ENCODE measurements at regions not wholly inside any gene's neighbourhood (a gene's known extent, or its start where the extent isn't known, plus 50 kb on each side); places are given as distances from the start of the nearest gene placed in this dataset.

DNA sequence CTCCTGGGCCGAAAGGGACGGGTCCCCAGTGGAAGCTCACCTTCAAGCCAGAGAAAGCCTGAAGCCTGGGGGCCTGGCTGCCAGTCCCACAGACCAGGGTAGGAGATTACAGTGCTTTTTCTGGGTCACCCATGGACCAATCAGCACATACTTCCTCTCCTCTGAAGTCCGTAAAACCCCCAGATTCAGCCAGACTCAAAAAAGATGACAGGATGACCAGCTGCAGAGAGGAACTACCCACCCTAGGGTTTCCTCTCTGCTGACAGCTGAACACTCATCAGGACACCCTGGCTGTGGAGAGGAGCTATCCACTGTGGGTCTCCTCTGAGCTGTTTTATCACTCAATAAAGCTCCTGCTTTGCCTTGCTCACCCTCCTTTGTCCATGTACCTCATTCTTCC lies 78.0 kb downstream of the SAMD9 start:
- TF ChIP-seq, protein P1, sequence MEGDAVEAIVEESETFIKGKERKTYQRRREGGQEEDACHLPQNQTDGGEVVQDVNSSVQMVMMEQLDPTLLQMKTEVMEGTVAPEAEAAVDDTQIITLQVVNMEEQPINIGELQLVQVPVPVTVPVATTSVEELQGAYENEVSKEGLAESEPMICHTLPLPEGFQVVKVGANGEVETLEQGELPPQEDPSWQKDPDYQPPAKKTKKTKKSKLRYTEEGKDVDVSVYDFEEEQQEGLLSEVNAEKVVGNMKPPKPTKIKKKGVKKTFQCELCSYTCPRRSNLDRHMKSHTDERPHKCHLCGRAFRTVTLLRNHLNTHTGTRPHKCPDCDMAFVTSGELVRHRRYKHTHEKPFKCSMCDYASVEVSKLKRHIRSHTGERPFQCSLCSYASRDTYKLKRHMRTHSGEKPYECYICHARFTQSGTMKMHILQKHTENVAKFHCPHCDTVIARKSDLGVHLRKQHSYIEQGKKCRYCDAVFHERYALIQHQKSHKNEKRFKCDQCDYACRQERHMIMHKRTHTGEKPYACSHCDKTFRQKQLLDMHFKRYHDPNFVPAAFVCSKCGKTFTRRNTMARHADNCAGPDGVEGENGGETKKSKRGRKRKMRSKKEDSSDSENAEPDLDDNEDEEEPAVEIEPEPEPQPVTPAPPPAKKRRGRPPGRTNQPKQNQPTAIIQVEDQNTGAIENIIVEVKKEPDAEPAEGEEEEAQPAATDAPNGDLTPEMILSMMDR (IDR thresholded peaks at IDR 0.05; ENCODE audit: unreplicated experiment), result no peak
- intact Hi-C loops (cut with micrococcal nuclease), result loop anchor here (5.0 to 10.0 kb wide), 2 partner anchors 135 to 202 kb away; partner anchors contain the start of gene CDK6
- Mint-ChIP-seq H3K27ac (ENCODE audit: low read depth, unreplicated experiment) (no peak overlapping the region), H3K4me1 (ENCODE audit: insufficient read depth, unreplicated experiment) (peaks cover 13% of the 10 kb centered on the region), H3K36me3 (ENCODE audit: insufficient read depth, unreplicated experiment) (no peaks in the 10 kb centered on the region), H3K27me3 (ENCODE audit: insufficient read depth, unreplicated experiment) (no peaks in the 10 kb centered on the region), H3K9me3 (ENCODE audit: unreplicated experiment) (no peaks in the 10 kb centered on the region), H3K4me3 (ENCODE audit: unreplicated experiment) (no peak overlapping the region)
- CTCF ChIA-PET, result interaction anchor here (0.6 to 1.0 kb wide), 2 partner anchors 16 to 420 kb away, joined by 3 to 4 read pairs; no protein-coding TSS in a partner anchor
- POLR2A ChIA-PET, result interaction anchor here (1.0 kb wide), 1 partner anchor 29 kb away, joined by 4 read pairs; no protein-coding TSS in a partner anchor
- no peak for DNase-seq (ENCODE audit: unreplicated experiment)
- BruUV-seq (replicated peaks), result no TSS peak

DNA sequence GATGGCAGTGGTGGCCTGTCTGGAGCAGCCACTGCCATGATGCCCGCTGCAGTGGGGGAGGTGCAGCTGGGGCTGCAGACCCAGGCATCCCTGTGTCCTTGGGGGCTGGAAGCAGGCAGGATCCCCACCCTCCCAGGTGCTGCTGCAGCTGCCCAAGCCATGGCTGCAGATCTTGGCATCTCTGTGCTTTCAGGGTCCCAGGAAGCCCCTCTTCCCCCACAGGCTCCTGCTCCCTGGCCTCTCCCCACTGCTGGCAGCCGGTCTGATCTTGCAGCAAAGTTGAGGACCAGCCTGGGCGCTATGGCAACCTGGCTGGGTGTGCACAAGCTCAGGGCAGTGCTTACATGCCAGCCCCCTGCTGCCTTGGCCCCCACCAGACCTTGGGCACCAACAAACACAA lies 78.5 kb downstream of the SAMD9 start:
- ChIA-PET CTCF (interaction anchor here (1.0 kb wide), 1 partner anchor 419 kb away, joined by 4 read pairs; no protein-coding TSS in a partner anchor), POLR2A (interaction anchor here (1.0 kb wide), 1 partner anchor 28 kb away, joined by 4 read pairs; no protein-coding TSS in a partner anchor)
- Mint-ChIP-seq H3K9me3 (ENCODE audit: unreplicated experiment) (no peaks in the 10 kb centered on the region), H3K4me3 (ENCODE audit: unreplicated experiment) (no peak overlapping the region), H3K27ac (ENCODE audit: low read depth, unreplicated experiment) (no peak overlapping the region), H3K4me1 (ENCODE audit: insufficient read depth, unreplicated experiment) (peaks cover 13% of the 10 kb centered on the region), H3K27me3 (ENCODE audit: insufficient read depth, unreplicated experiment) (no peaks in the 10 kb centered on the region), H3K36me3 (ENCODE audit: insufficient read depth, unreplicated experiment) (no peaks in the 10 kb centered on the region)
- no peak for DNase-seq (ENCODE audit: unreplicated experiment)
- TF ChIP-seq, protein P1 (IDR thresholded peaks at IDR 0.05; ENCODE audit: unreplicated experiment), result no peak
- intact Hi-C loops (cut with micrococcal nuclease), result no loop called here
- BruUV-seq (replicated peaks), result no TSS peak

DNA sequence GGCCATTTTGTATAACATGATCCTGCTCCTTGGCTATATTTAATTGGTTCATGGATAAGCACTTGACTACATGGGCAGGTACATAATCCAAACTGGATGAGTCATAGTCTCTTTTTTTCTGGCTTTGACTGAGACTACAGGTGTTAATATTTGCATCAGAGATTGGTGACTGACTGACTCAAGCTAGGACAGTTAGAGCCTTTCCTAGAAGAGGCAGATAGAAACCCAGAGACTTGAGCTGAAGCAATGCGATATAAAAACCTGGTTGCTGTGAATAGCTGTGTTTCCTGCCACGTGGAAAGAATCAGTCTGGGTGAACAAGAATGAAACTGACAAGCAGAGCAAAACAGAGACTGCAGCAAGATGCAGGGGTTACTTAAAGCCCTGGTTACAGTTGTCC lies 81.0 kb downstream of the SAMD9 start:
- H3K27ac Mint-ChIP-seq (ENCODE audit: low read depth, unreplicated experiment), result no peak overlapping the region
- TF ChIP-seq, protein P1 (IDR thresholded peaks at IDR 0.05; ENCODE audit: unreplicated experiment), result no peak
- ChIA-PET POLR2A (interaction anchor here (0.5 to 1.6 kb wide), 2 partner anchors 11 to 39 kb away, joined by 4 read pairs; no protein-coding TSS in a partner anchor), CTCF (no interaction called here)
- peak; percentile 38 for DNase-seq (ENCODE audit: unreplicated experiment)
- H3K4me3 Mint-ChIP-seq (ENCODE audit: unreplicated experiment), result no peak overlapping the region
- H3K4me1 Mint-ChIP-seq (ENCODE audit: insufficient read depth, unreplicated experiment), result no peaks in the 10 kb centered on the region
- H3K36me3 Mint-ChIP-seq (ENCODE audit: insufficient read depth, unreplicated experiment), result no peaks in the 10 kb centered on the region
- no peaks in the 10 kb centered on the region for H3K27me3 Mint-ChIP-seq (ENCODE audit: insufficient read depth, unreplicated experiment)
- no TSS peak for BruUV-seq (replicated peaks)
- peaks cover 7% of the 10 kb centered on the region for H3K9me3 Mint-ChIP-seq (ENCODE audit: unreplicated experiment)
- intact Hi-C loops (cut with micrococcal nuclease), result no loop called here

DNA sequence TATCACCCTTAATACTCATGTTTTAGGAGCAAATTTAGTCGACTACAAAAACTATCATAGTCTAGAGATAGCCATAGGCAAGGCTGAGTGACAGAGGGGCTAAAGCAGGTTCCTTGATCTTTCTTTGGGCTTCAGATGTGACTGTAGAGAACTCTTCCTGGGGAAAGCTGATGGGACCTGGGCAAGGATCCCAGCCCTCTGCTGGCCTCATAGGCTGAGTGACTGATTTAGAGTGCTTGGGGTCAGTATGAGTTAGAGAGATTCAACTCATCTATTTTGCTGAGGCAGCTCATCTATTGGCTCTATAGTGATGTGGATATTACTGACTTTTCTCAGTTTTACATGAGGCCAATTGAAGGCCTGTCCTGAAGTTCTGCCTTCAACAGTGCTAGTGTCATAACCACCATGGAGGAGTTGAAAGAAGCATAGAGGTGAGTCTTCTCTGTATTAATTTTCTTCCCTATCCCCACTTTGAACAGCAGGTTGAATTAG lies 81.6 kb downstream of the SAMD9 start:
- no peaks in the 10 kb centered on the region for H3K4me1 Mint-ChIP-seq (ENCODE audit: insufficient read depth, unreplicated experiment)
- H3K9me3 Mint-ChIP-seq (ENCODE audit: unreplicated experiment), result peaks cover 7% of the 10 kb centered on the region
- H3K27ac Mint-ChIP-seq (ENCODE audit: low read depth, unreplicated experiment), result no peak overlapping the region
- CTCF ChIA-PET, result no interaction called here
- TF ChIP-seq, protein P1 (IDR thresholded peaks at IDR 0.05; ENCODE audit: unreplicated experiment), result no peak
- no TSS peak for BruUV-seq (replicated peaks)
- POLR2A ChIA-PET, result interaction anchor here (1.6 kb wide), 1 partner anchor 12 kb away, joined by 4 read pairs; no protein-coding TSS in a partner anchor
- no peak overlapping the region for H3K4me3 Mint-ChIP-seq (ENCODE audit: unreplicated experiment)
- H3K36me3 Mint-ChIP-seq (ENCODE audit: insufficient read depth, unreplicated experiment), result no peaks in the 10 kb centered on the region
- intact Hi-C loops (cut with micrococcal nuclease), result no loop called here
- H3K27me3 Mint-ChIP-seq (ENCODE audit: insufficient read depth, unreplicated experiment), result no peaks in the 10 kb centered on the region
- no peak for DNase-seq (ENCODE audit: unreplicated experiment)

Data from MCF 10A (cell line).